ENCODE measurements at regions not wholly inside any gene's neighbourhood (a gene's known extent, or its start where the extent isn't known, plus 50 kb on each side); places are given as distances from the start of the nearest gene placed in this dataset.

GRCh38 chr5:73254642-73255041 is 81.6 kb downstream of the TMEM174 start:
- DNase-seq = no peak

DNA sequence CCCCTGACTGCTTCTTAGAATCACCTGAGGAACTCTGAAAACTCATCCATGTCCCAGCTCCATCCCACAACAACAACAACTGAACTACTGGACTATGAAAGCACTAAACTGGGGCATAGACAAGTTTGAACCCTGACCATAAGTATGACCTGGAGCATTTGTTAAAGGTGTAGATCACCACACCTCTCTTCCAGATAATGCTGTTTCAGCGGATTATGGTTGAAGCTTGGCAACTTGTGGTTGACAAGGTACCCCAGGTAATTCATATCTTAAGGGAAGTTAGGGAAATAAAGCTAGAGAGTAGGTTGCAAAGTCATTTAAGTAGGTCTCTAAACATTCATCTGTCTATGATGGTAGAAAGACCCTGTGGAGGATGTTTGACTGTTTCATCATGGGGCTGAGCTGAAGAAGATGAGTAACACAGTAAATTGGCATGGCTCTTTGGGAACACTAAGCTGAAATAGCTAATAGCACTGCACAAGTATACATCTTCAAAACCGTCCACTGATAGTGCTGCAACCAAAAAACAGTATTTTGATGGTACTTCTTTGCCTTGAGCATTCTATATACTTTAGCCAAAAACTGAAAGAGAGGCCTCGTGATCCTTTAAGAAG is 80.2 kb downstream of the TMEM174 start:
- DNase-seq = no peak

- no peak for DNase-seq
Measured at GRCh38 chr5:73250645-73251044, 77.7 kb downstream of the TMEM174 start.

DNA sequence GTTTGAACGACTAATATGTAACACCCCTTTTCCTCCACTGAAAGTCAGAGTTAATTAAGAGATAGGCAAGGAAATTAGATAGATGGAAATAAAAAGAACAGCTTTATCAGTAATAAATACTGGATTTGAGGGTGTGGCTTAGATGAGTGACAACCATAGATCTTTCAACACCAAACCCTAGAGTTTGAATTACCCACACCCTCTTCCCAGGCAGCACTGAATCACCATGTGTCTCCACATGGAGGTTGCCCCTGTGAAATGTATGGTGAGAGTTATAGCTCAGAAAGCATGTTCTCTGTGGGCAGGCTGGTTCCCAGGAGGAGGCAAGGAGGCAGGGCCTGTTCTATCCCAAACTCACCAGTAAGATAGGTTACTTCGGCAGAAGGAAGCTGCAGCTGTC is 69.7 kb downstream of the TMEM174 start:
- DNase-seq = no peak

DNA sequence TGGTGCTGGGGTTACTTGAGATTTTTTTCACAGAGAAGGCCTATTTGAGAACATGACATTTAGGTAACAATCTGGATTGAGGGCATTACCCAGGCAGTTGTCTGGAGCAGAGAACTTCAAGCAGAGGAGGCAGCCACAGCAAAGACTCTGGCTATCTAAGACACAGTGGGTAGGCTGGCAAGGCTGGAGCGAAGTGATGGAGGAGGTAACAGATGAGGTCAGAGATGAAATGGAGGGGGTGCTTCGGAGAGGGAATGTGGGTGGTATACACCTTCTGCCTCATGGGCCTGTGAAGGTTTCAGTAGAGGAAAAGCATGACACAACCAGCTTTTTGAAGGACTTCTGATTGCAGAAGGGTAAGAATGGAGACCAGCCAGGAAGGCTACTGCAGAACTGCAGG is 65.9 kb downstream of the TMEM174 start:
- no peak for DNase-seq

DNA sequence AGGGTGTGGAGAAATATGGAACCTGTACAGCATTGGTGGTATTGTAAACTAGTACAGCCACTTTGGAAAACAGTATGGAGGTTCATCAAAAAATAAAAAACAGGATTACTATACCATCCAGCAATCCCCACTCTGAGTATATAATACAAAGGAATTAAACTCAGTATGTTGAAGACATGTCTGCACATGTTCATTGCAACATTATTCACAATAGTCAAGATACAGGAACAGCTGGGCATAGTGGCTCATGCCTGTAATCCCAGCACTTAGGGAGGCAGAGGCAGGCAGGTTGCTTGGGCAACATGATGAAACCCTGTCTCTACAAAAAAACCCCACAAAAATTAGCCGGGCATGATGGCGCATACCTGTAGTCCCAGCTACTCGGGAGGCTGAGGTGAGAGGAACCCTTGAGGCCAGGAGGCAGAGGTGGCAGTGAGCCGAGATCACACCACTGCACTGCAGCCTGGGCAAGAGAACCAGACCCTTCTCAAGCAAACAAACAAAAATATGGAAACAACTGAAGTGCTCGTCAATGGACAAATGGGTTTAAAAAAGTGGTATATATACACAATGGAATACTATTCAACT is 63.6 kb downstream of the TMEM174 start:
- no peak for DNase-seq

DNA sequence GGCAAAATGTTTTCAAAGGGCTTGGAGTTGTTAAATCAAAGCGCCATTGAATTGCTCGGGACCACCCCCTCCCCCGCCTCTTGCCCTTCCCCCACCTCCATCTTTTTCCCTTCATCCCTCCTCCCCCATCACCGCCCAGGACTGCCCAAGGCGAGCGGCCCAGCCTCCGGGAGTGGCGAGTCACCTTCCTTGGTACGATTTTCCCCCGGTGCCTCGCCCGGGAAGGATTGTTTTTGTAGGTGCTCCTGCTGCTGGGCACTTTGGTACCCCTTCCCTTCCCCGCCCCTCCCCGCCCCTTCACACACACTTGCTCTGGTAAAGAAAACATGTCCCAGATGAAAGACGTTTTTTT is 61.2 kb downstream of the TMEM174 start:
- DNase-seq = no peak

DNA sequence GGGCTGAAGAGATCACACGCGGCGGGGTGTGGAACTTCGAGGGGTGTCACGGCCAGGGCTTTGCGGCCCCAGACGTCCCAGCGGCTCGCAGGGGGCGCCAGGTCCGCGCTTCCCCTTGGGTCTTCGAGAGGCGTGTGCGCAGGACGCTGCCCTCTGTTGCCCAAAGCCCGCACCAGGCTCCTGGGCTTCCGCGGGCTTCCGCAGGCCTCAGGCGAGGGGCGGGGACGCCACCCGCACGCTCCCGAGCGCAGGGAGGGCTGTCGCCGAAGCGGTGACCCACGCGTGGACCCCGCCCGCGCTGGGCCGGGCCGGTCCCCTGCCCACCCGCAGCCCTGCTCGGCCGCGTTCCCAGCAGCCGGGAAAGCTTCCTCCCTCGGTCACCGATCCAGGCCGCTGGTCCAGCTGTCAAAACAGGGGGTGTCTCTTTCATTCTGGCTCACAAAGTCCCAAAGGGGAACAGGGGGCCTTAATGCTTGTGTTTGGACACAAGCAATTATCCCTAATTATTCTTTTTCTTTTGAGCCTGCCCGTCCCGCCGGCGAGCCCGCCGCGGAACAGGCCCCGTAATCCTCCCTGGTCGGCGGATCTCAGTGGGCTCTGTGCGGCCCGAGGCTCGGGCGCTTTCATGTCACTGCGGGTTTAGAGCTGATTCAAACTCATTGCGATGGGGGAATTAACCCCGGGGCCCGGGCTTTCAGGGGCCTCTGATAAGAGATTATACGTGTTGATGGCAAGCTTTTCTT is 60.6 kb downstream of the TMEM174 start:
- no peak for DNase-seq

GRCh38 chr5:73233053-73233460 is 60.1 kb downstream of the TMEM174 start:
- DNase-seq = no peak

- DNase-seq = no peak
Measured at GRCh38 chr5:73232266-73233041, 59.5 kb downstream of the TMEM174 start.

DNA sequence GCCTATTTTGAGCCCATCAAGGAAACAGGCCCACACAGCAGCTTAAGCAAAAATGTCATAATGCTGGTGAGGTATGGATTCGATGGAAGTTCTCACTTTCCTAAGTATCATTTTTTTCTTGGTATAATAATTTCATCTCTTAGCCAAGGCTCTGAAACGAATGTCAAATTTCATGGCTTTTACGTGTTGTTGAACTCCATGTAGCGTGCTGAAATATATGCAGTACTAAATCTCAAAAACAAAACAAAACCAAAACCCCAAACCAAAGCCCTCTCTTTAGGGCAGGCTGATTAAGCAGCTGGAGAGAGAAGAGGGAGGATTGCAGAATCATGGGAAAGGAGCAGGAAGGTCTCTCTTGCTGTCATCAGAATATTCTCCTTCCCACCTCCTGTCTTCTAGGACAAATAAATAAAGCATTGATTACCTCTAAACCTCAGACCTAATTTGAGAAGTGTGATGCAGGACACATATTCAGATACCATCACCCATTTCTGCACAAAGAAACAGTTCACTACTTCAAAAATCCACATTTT is 58.3 kb downstream of the TMEM174 start:
- DNase-seq = no peak

DNA sequence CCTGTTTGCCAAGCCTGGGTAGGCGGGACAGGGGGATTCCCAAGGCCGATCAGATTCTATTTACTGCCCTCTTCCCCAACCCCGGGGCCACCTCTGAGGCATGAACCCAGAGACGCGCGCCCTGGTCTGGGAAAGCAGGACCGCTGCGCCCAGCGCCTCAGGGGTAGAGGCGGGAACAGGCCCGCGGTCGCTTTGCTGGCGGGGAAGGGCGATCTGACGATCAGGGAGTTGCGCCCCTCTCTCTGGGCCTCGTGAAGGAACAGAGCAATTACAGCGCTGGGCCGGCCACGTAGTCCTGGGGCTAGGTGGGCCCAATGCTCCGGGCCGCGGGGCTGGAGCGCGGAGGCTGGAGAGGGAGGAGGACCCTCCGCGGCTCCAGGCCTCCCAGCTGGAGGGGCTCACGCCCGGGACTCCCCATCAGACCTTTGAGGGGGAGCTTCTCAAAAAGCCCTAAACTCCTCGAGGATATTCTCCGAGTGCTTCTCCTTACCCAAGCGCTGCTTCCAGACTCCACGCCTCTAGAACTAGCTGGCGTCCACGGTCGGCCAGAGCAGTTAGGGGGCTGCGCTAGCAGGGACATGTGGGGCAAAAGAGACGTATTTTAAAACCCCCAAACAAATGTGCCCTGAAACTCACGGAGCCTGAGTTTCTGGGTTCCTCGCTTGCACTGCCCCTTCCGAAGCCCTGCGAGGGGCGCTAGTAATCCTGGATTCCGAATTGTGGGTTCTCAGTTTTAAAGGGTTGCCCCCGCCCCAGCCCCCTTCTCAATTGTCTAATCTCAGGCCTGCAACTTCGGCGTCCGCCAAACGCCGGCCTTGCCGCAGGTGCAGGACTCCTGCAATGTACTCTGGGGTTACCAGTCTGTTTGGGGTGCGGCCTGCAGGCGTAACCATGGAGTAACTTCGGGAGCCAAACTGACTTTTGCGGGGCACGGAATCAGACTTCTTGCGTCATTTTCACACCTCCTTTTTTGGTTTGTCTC is 57.6 kb downstream of the TMEM174 start:
- no peak for DNase-seq

- no peak for DNase-seq
Measured at GRCh38 chr5:73229271-73229670, 56.3 kb downstream of the TMEM174 start.

- no peak for DNase-seq
Measured at GRCh38 chr5:73228052-73228451, 55.1 kb downstream of the TMEM174 start.
